Jurkat, Clone E6-1 (cell line): ENCODE measurements at regions not wholly inside any gene's neighbourhood (a gene's known extent, or its start where the extent isn't known, plus 50 kb on each side); places are given as distances from the start of the nearest gene placed in this dataset.
"Not testable (repeated sequence)": the region's sequence is repeated elsewhere in the genome, so short reads cannot be mapped to it uniquely, and the experiment has no call there.

Experiments
- DNase-seq: peaks from one replicate; pipeline ENCODE4 v3.0.0-alpha.2; 2011; ENCODE audit warnings: low read depth, low spot score
- H3K4me3 ChIP-seq: 2 replicates; pipeline ENCODE4 v1.5.1; 2011; ENCODE audit warnings: mild to moderate bottlenecking, low read length, control low read depth, moderate library complexity

- no peak overlapping the region for H3K4me3 ChIP-seq
- DNase-seq, result no peak
Measured at GRCh38 chr5:51131266-51131665, 252.0 kb upstream of the ISL1 start.

- H3K4me3 ChIP-seq, result no peak overlapping the region
- no peak for DNase-seq
Measured at GRCh38 chr5:51138164-51138563, 245.1 kb upstream of the ISL1 start.

GRCh38 chr5:51148437-51148836, 234.8 kb upstream of the ISL1 start:
- DNase-seq, result no peak

GRCh38 chr5:51156222-51156621, 227.0 kb upstream of the ISL1 start:
- H3K4me3 ChIP-seq, result no peak overlapping the region
- DNase-seq, result no peak

More at GRCh38 chr5:51148437-51148836, 234.8 kb upstream of the ISL1 start:
- H3K4me3 ChIP-seq, result no peak overlapping the region

GRCh38 chr5:51156838-51157237, 226.4 kb upstream of the ISL1 start:
- DNase-seq, result no peak
- H3K4me3 ChIP-seq, result no peak overlapping the region

GRCh38 chr5:51159164-51159563, 224.1 kb upstream of the ISL1 start:
- no peak overlapping the region for H3K4me3 ChIP-seq
- no peak for DNase-seq

- no peak overlapping the region for H3K4me3 ChIP-seq
- DNase-seq, result no peak
Measured at GRCh38 chr5:51159606-51160005, 223.6 kb upstream of the ISL1 start.

- H3K4me3 ChIP-seq, result no peak overlapping the region
- DNase-seq, result no peak
Measured at GRCh38 chr5:51162245-51162644, 221.0 kb upstream of the ISL1 start.

- not testable (repeated sequence) for H3K4me3 ChIP-seq, DNase-seq
Measured at GRCh38 chr5:51165621-51166020, 217.6 kb upstream of the ISL1 start.

GRCh38 chr5:51172903-51173626, 210.2 kb upstream of the ISL1 start:
- DNase-seq, result no peak
- no peak overlapping the region for H3K4me3 ChIP-seq

GRCh38 chr5:51181208-51181894, 201.9 kb upstream of the ISL1 start:
- H3K4me3 ChIP-seq, result no peak overlapping the region
- DNase-seq, result no peak

GRCh38 chr5:51185850-51186329, 197.4 kb upstream of the ISL1 start:
- no peak overlapping the region for H3K4me3 ChIP-seq
- no peak for DNase-seq

GRCh38 chr5:51188001-51188591, 195.2 kb upstream of the ISL1 start:
- no peak for DNase-seq
- H3K4me3 ChIP-seq, result no peak overlapping the region

- no peak overlapping the region for H3K4me3 ChIP-seq
- DNase-seq, result no peak
Measured at GRCh38 chr5:51194671-51195070, 188.6 kb upstream of the ISL1 start.

GRCh38 chr5:51201024-51201423, 182.2 kb upstream of the ISL1 start:
- no peak for DNase-seq
- no peak overlapping the region for H3K4me3 ChIP-seq

- no peak for DNase-seq
- H3K4me3 ChIP-seq, result no peak overlapping the region
Measured at GRCh38 chr5:51201708-51202107, 181.5 kb upstream of the ISL1 start.

- no peak for DNase-seq
- no peak overlapping the region for H3K4me3 ChIP-seq
Measured at GRCh38 chr5:51202161-51202560, 181.1 kb upstream of the ISL1 start.

GRCh38 chr5:51203598-51203997, 179.7 kb upstream of the ISL1 start:
- DNase-seq, result no peak

GRCh38 chr5:51208296-51208695, 175.0 kb upstream of the ISL1 start:
- no peak overlapping the region for H3K4me3 ChIP-seq
- no peak for DNase-seq

More at GRCh38 chr5:51203598-51203997, 179.7 kb upstream of the ISL1 start:
- H3K4me3 ChIP-seq, result no peak overlapping the region

GRCh38 chr5:51214746-51215145, 168.5 kb upstream of the ISL1 start:
- H3K4me3 ChIP-seq, result no peak overlapping the region
- DNase-seq, result no peak
